ENCODE measurements at regions not wholly inside any gene's neighbourhood (a gene's known extent, or its start where the extent isn't known, plus 50 kb on each side); places are given as distances from the start of the nearest gene placed in this dataset.

DNA sequence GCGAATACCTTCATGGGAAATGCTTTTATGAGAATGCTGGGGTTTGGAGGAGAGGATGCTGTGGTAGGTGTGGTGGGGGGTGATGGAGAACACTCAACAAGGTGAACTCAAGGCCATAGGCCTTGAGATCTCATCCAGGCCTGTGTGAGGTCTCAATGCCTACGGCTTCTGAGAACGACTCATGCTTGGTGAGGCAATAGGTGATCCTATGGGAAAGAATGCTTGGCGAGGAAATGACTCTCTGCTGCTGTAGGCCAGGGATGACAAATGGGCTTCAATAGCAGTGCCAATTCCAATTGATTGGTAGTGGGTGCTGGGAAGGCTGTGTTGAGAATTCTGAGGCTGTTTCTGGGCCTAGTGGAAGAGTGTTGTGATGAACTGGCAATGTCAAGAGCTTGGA, 280.2 kb upstream of the CLINT1 start:
- ChIA-PET POLR2A (no interaction called here), CTCF (ENCODE audit: low intra/inter-chr PET ratio, low total read pairs) (no interaction called here)
- H2AFZ ChIP-seq (ENCODE audit: low read length): no peak overlapping the region
- TF ChIP-seq DR1 (CRISPR knock-in tag; IDR thresholded peaks at IDR 0.05) (no peak), ZBTB3 (CRISPR knock-in tag; IDR thresholded peaks at IDR 0.05; ENCODE audit: borderline replicate concordance, low read depth) (no peak), ZNF207 (IDR thresholded peaks at IDR 0.05; ENCODE audit: borderline replicate concordance) (no peak), SP4 (CRISPR knock-in tag; IDR thresholded peaks at IDR 0.05) (no peak), POLR2A (IDR thresholded peaks at IDR 0.05; ENCODE audit: insufficient read depth in 1 of 2, low read depth in 2 of 2, low read length in 2 of 2) (no peak), ZNF614 (CRISPR knock-in tag; IDR thresholded peaks at IDR 0.05; ENCODE audit: borderline replicate concordance) (no peak), SSRP1 (CRISPR knock-in tag; IDR thresholded peaks at IDR 0.05) (no peak), SMAD3 (CRISPR knock-in tag; IDR thresholded peaks at IDR 0.05) (no peak), ATF7-NPFF (CRISPR knock-in tag; IDR thresholded peaks at IDR 0.05; ENCODE audit: low read depth) (no peak), CREB1 (IDR thresholded peaks at IDR 0.05) (no peak), CREB1 (CRISPR knock-in tag; IDR thresholded peaks at IDR 0.05) (no peak), ZFP36L2 (CRISPR knock-in tag; IDR thresholded peaks at IDR 0.05) (no peak), ZNF563 (CRISPR knock-in tag; IDR thresholded peaks at IDR 0.05) (no peak)
- TF ChIP-seq, protein P1, sequence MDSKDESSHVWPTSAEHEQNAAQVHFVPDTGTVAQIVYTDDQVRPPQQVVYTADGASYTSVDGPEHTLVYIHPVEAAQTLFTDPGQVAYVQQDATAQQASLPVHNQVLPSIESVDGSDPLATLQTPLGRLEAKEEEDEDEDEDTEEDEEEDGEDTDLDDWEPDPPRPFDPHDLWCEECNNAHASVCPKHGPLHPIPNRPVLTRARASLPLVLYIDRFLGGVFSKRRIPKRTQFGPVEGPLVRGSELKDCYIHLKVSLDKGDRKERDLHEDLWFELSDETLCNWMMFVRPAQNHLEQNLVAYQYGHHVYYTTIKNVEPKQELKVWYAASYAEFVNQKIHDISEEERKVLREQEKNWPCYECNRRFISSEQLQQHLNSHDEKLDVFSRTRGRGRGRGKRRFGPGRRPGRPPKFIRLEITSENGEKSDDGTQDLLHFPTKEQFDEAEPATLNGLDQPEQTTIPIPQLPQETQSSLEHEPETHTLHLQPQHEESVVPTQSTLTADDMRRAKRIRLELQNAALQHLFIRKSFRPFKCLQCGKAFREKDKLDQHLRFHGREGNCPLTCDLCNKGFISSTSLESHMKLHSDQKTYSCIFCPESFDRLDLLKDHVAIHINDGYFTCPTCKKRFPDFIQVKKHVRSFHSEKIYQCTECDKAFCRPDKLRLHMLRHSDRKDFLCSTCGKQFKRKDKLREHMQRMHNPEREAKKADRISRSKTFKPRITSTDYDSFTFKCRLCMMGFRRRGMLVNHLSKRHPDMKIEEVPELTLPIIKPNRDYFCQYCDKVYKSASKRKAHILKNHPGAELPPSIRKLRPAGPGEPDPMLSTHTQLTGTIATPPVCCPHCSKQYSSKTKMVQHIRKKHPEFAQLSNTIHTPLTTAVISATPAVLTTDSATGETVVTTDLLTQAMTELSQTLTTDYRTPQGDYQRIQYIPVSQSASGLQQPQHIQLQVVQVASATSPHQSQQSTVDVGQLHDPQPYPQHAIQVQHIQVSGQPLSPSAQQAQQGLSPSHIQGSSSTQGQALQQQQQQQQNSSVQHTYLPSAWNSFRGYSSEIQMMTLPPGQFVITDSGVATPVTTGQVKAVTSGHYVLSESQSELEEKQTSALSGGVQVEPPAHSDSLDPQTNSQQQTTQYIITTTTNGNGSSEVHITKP (CRISPR knock-in tag; IDR thresholded peaks at IDR 0.05; ENCODE audit: low read depth): no peak
- TF ChIP-seq, protein P2, sequence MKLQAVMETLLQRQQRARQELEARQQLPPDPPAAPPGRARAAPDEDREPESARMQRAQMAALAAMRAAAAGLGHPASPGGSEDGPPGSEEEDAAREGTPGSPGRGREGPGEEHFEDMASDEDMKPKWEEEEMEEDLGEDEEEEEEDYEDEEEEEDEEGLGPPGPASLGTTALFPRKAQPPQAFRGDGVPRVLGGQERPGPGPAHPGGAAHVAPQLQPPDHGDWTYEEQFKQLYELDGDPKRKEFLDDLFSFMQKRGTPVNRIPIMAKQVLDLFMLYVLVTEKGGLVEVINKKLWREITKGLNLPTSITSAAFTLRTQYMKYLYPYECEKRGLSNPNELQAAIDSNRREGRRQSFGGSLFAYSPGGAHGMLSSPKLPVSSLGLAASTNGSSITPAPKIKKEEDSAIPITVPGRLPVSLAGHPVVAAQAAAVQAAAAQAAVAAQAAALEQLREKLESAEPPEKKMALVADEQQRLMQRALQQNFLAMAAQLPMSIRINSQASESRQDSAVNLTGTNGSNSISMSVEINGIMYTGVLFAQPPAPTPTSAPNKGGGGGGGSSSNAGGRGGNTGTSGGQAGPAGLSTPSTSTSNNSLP (IDR thresholded peaks at IDR 0.05; ENCODE audit: low read depth, low read length): no peak
- intact Hi-C loops (cut with micrococcal nuclease; ENCODE audit: unreplicated experiment): no loop called here
- ATAC-seq (no peak), FAIRE-seq (no peak), DNase-seq (ENCODE audit: low spot score) (no peak)
- H4K20me1 ChIP-seq (ENCODE audit: insufficient read depth, low read length): no peaks in the 10 kb centered on the region
- no peak overlapping the region for H3K4me3 ChIP-seq (replicated peaks in 1 of 3; ENCODE audit: insufficient read depth in 1 of 3, low read depth in 2 of 3, low read length in 3 of 3)
- H3K27me3 ChIP-seq (ENCODE audit: control insufficient read depth in 1 of 2, insufficient read depth in 2 of 2, low read length in 2 of 2): no peaks in the 10 kb centered on the region
- 0% methylated on average over 4 of the region's 4 CpGs for WGBS (ENCODE audit: low lambda C conversion rate)
- no peak overlapping the region for H3K9ac ChIP-seq (ENCODE audit: insufficient read depth, low read depth, low read length)
- in situ Hi-C loops (cut with HindIII; ENCODE audit: extremely low pct_ligation_motif_present, low pct_unique_long_range_greater_than_20kb): no loop called here
- no peaks in the 10 kb centered on the region for H3K79me2 ChIP-seq (ENCODE audit: insufficient read depth, low read length)
- no TSS peak for BruUV-seq (replicated peaks)
- no peak overlapping the region for H3K4me2 ChIP-seq (ENCODE audit: low read depth, low read length)
- no peaks in the 10 kb centered on the region for H3K36me3 ChIP-seq (replicated peaks in 1 of 2; ENCODE audit: control insufficient read depth in 1 of 2, insufficient read depth in 2 of 2, low read length in 2 of 2)
- no peak overlapping the region for H3K27ac ChIP-seq (ENCODE audit: extremely low read length, insufficient read depth, low read length)
- no peaks in the 10 kb centered on the region for H3K4me1 ChIP-seq (ENCODE audit: insufficient read depth, low read length)
- no peaks in the 10 kb centered on the region for H3K9me3 ChIP-seq (ENCODE audit: low read length)
